GM18520 (cell line): ENCODE measurements at regions not wholly inside any gene's neighbourhood (a gene's known extent, or its start where the extent isn't known, plus 50 kb on each side); places are given as distances from the start of the nearest gene placed in this dataset.
"Not testable (repeated sequence)": the region's sequence is repeated elsewhere in the genome, so short reads cannot be mapped to it uniquely, and the experiment has no call there.

ENCODE experiments used
- ATAC-seq: cut with Tn5 transposase; IDR thresholded peaks from one replicate; pipeline ENCODE4 v1.9.1; 2021; ENCODE audit not compliant: unreplicated experiment

DNA sequence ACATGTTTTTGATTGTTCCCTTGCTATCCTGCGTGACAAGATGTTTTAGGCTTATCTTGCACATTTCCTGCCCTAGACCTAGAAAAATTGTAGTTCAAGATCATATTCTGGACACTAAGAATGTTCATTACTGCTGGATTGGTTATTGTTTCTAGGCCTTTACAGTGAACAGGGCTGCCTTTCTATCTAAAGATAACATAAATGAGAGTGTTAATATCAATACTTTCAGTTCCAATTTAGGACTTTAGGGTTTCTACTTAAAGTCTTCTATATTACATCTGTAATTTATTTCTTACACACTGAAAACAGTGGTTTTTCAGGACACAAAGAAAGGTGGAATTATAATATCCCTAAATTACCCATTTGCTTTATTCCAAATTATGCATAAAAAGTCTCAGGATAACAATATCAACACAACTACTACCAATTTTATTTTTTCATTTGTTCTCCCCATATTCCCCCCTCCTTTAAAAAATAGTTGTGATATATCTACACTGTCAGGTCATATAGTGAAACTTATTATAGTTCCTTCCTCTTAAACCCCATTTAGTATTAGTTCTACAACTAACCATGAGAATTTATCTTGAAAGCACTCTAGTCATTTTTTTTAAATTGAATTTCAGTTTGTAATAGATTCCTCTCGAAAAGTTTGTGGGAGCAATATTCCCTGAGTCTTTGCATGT lies 293.9 kb upstream of the RIOK2 start:
- ATAC-seq, result no peak

DNA sequence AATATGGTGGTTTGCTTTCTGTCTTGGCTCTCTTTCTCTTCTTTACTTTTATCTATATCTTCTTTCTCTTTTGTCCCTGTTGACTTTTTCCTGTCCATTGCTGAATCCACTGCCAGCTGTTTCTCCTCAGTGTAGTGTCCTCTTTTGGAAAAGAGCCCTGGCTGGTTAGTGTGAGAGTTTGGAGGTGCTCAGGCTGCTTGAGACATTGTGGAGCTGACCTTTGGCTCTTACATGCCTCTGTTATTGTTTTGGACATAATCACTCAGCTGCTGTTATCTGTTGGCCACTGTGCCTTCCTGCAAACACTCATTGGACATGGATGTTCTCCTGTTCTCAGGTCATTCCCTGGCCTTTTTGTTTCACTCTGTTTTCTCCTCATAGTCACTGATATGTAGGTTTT lies 295.4 kb upstream of the RIOK2 start:
- ATAC-seq, result no peak

DNA sequence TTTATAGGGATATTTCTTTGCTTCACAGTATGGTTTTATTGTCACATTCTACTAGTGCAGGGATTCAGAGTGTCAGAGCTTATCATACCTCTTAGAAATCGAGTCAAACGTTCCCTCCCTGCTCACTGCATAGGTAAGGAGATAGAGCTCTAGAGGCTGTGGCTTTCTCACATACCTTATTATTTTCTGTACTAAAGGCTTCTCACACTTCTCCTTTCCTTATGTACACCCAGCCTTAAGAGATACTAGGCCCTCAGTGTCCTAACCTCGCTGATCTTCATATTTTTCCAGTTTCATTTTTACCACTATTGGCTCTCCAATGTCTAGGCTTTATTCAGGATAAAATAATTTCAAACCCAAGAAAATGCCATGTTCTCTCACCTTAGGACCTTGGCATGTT lies 297.3 kb upstream of the RIOK2 start:
- no peak for ATAC-seq

DNA sequence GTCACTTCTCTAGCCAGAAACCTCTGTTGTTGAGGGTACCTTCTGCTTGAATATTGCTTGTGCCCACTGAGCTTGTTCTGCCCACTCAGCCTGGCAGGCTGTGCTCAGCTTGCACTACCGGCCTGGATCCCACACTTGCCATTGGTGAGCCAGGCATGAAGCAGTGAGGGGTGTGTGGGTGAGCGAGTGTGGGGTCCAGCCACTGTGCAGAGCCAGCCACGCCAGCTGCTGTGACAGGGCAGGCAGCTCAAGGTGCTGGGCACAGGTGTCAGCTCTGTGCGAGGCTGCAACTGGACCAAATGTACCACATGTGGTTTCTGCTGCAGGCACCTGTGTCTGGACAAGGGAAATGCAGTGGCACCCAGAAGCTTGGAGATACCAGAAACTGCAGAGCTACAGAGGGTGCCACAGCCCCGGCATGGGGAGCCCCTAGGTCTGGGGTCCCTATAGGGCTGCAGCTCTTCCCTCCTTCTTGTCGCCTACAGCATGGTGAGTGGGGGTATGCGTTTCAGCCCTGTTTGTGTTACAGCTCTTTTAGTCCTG lies 305.1 kb upstream of the RIOK2 start:
- no peak for ATAC-seq

- no peak for ATAC-seq
These were observed 306.2 kb upstream of the RIOK2 start for GRCh38 chr5:97489010-97489840.

DNA sequence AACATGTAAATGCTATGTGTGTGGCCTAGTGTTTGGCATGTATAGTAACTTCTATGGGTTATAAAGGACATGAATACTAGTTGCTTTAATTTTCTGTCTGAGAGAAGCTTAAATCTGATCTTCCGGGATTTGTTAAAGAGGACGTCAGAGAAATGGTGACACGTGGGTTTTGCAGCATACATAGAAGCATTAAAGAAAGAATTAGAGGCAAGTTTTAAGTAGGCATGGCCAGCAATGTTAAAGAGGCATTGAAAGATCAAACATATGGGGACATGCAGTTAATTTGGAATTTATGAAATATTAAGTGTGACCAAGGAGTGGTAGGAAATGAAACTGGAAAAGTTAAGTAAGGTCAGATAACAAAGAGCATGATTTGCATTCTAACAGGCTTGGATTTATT lies 311.4 kb upstream of the RIOK2 start:
- no peak for ATAC-seq

DNA sequence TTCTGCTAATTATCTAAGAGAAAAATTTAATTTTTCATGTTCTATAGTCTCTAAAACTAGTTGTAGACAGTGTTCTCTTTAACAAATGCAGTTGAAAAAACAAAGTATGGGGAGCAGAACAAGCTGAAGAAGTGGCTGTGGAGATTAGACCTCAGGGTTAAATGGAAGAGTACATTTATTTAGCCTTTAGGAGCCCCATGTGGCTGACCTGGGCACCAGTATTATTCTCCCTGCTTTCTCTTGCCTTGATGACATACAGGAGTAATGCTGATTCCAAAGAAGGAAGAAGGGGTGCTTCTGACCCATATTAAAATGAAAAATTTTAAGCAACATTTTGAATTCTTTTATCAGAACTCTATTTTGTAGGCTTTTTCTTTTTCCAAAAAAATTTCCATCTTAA lies 312.3 kb upstream of the RIOK2 start:
- no peak for ATAC-seq

DNA sequence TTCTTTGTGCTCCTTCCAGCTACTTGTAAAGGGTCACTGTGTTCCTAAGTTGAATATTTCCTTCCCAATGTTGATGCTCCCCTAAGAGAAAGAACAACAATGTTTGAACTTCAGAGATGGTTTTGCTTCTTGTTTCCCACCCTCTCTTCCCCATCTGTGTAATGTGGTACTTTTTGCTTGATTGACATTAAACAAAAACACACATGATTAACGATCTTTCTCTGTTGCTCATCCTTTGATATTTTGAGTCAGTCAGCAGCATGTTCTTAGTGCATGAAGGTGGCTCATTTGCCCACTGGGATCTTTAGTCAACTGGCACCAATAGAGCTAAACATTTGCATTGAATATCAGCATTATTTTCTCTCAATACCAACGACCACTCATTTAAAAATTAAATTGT lies 313.0 kb upstream of the RIOK2 start:
- ATAC-seq, result no peak

- no peak for ATAC-seq
These were observed 315.6 kb upstream of the RIOK2 start for GRCh38 chr5:97498657-97499056.

DNA sequence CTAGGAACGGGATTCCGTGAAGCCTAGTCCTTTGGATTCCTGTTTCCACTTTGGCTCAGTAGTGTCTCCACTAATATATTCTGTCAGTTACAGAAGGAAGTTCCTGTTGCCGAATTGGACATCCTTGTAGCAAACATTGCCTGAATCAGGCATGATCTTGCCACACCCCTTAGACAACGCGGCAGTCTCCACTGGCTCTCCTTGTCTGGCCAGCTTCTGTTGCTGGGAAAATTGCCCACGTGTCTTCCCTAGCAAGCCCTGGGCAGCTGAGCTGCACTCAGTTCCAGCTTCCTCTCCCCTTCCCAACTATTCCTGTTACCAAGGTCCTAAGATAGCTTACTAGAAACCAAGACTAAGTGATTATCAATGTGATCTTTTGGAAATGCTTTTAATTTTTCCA lies 316.6 kb upstream of the RIOK2 start:
- ATAC-seq, result no peak

DNA sequence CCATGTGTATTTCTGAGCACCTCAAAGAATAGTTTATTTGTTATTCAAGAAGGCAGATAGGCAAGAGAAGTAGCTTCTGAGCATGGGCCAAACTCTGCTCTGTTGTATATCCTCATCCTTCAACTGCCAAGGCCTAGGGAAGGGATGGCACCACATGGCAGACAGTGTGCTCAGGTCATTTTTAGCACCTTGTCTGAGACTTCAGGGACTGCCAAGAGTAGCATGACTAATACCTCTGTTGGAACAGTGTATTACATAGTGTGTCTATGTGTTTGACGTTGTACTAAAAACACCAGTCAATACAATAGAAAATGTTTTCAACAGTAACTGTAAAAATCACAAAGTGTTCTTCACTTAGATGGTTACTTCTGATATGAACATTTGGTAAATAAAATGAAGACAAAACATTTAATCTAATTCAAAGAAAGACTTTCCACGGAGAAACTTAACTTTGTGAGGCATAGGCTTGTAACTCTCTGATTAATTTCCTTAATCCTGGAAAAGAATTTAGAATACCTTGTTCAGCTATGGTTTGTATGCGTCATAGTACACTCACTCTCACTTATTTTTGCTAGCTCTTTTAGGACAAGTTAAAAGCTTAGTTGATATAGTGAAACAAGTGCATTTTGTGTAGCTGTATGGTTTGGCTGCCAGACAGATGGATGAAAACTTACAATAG lies 318.4 kb upstream of the RIOK2 start:
- ATAC-seq, result no peak

- no peak for ATAC-seq
These were observed 318.9 kb upstream of the RIOK2 start for GRCh38 chr5:97501965-97502305.

GRCh38 chr5:97508864-97509263 lies 325.8 kb upstream of the RIOK2 start:
- ATAC-seq, result no peak

DNA sequence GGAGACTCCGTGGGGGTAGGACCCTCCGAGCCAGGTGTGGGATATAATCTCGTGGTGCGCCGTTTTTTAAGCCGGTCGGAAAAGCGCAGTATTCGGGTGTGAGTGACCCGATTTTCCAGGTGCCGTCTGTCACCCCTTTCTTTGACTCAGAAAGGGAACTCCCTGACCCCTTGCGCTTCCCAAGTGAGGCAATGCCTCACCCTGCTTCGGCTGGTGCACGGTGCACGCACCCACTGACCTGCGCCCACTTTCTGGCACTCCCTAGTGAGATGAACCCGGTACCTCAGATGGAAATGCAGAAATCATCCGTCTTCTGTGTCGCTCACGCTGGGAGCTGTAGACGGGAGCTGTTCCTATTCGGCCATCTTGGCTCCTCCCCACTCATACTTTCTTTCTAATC lies 336.5 kb upstream of the RIOK2 start:
- ATAC-seq, result not testable (repeated sequence)

- ATAC-seq, result not testable (repeated sequence)
These were observed 340.3 kb upstream of the RIOK2 start for GRCh38 chr5:97523336-97523735.

- no peak for ATAC-seq
These were observed 342.7 kb upstream of the RIOK2 start for GRCh38 chr5:97525780-97526179.

- no peak for ATAC-seq
These were observed 345.9 kb upstream of the RIOK2 start for GRCh38 chr5:97528941-97529340.

DNA sequence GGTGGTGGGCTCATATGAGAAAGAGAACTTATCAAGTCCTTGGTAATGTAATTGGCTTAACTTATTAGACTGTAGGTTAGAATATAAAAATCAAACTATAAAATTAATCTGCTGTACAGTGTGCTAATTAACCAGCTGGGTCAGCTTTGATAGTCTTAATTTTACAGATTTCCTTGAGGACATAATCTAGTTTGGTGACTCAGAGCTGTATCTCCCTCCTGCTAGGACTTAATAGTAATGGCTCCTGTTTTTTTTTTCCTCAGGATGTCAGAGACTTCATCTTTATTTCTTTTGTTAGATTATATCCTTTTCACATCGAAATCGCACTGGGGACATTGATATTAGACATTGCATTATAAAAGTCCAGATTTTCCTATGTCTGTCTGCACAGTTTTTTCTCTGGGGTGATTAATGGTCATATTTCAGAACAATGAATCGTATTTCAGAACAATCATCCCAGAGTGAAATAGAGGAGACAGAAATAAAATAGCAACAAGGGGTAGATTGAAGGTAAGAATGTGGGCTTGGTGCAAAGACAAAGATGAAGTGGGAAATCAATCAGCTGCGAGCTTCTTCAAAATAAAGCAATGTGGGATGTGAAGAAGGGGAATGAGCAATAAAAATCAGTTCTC lies 346.4 kb upstream of the RIOK2 start:
- ATAC-seq, result no peak

GRCh38 chr5:97531549-97531948 lies 348.5 kb upstream of the RIOK2 start:
- ATAC-seq, result peak; percentile 60

- ATAC-seq, result peak; percentile 55
These were observed 351.1 kb upstream of the RIOK2 start for GRCh38 chr5:97534166-97534565.

DNA sequence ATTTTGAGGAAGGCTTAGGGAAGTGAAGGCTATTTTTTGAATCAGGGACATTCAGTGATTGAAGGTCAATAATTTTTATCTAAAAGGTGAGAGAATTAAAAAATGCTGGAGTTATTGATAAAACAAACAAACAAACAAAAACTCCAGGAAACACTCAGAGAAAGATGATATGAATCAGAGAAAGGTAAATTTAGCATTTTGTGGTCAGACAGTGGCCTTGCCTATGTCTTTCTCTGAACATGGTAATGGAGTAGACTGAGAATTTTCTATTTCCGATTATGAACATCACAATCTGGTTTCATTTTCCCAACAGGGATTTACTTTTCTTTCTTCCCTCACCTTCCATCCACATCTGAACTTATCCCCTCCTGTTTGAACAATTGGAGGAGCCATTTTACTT lies 353.6 kb upstream of the RIOK2 start:
- no peak for ATAC-seq
